ENCODE measurements at regions not wholly inside any gene's neighbourhood (a gene's known extent, or its start where the extent isn't known, plus 50 kb on each side); places are given as distances from the start of the nearest gene placed in this dataset.

DNA sequence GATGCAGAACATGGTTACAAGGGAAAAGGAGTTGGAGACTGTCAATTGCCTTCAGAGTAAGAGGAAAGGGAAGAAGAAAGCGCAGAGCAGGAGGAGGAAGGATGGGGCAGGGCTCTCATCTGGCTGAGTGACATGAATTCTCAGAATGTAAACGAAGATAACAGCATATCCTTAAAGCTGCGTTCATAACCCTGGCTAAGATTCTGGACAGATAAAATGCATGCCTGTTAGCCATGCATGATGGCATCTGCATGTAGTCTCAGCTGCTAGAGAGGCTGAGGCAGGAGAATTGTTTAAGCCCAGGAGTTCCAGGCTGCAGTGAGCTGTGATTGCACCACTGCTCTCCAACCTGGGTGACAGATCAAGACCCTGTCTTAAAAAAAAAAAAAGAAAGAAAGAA, 493.5 kb upstream of the PRKX start:
- Mint-ChIP-seq H3K4me3 (no peak overlapping the region), H3K4me1 (ENCODE audit: low read depth) (no peaks in the 10 kb centered on the region), H3K36me3 (ENCODE audit: low read depth) (no peaks in the 10 kb centered on the region), H3K9me3 (peaks cover 2% of the 10 kb centered on the region), H3K27ac (no peak overlapping the region), H3K27me3 (no peaks in the 10 kb centered on the region)
- H3K9me3 ChIP-seq (ENCODE audit: control insufficient read depth in 1 of 2, insufficient read depth in 1 of 2, low read length in 2 of 2): no peaks in the 10 kb centered on the region
- intact Hi-C loops (cut with DNase I, micrococcal nuclease): no loop called here
- no peak overlapping the region for H3K4me3 ChIP-seq (ENCODE audit: low read length)
- TF ChIP-seq, protein P1, sequence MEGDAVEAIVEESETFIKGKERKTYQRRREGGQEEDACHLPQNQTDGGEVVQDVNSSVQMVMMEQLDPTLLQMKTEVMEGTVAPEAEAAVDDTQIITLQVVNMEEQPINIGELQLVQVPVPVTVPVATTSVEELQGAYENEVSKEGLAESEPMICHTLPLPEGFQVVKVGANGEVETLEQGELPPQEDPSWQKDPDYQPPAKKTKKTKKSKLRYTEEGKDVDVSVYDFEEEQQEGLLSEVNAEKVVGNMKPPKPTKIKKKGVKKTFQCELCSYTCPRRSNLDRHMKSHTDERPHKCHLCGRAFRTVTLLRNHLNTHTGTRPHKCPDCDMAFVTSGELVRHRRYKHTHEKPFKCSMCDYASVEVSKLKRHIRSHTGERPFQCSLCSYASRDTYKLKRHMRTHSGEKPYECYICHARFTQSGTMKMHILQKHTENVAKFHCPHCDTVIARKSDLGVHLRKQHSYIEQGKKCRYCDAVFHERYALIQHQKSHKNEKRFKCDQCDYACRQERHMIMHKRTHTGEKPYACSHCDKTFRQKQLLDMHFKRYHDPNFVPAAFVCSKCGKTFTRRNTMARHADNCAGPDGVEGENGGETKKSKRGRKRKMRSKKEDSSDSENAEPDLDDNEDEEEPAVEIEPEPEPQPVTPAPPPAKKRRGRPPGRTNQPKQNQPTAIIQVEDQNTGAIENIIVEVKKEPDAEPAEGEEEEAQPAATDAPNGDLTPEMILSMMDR (IDR thresholded peaks at IDR 0.05): no peak
- no peak overlapping the region for H3K27ac ChIP-seq (ENCODE audit: low read depth in 1 of 2, low read length in 2 of 2)
- ChIA-PET CTCF (no interaction called here), POLR2A (no interaction called here)
- no peaks in the 10 kb centered on the region for H3K27me3 ChIP-seq (ENCODE audit: control insufficient read depth in 1 of 2, insufficient read depth in 2 of 2, low read length in 2 of 2)
- H3K36me3 ChIP-seq (ENCODE audit: insufficient read depth, low read length): no peaks in the 10 kb centered on the region
- no peaks in the 10 kb centered on the region for H3K4me1 ChIP-seq (ENCODE audit: insufficient read depth, low read length)
- ATAC-seq (ENCODE audit: poor library complexity) (no peak), DNase-seq (no peak)

DNA sequence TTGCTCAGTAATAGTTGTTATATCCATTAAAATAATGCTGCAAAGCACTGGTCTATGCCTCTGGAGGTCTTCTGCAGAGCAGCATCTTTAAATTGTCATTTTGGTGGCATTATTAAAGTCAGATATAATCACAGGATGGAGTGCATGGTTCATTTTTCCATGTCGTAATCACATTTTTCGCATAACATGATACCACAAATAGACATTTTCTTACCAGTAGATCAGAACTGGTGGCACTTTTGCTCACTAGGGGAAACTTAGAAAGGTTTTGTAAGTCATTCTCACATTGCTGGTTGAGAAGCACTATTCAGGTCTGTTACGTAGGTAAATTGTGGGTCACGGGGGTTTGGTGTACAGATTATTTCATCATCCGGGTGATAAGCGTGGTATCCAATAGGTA, 484.5 kb upstream of the PRKX start:
- ChIA-PET CTCF (no interaction called here), POLR2A (no interaction called here)
- H3K4me3 ChIP-seq (ENCODE audit: low read length): no peak overlapping the region
- H3K4me1 ChIP-seq (ENCODE audit: insufficient read depth, low read length): no peaks in the 10 kb centered on the region
- H3K9me3 Mint-ChIP-seq: peaks cover under 1% of the 10 kb centered on the region
- ATAC-seq (ENCODE audit: poor library complexity) (no peak), DNase-seq (no peak)
- no peak overlapping the region for H3K27ac Mint-ChIP-seq
- no peaks in the 10 kb centered on the region for H3K27me3 Mint-ChIP-seq
- intact Hi-C loops (cut with DNase I, micrococcal nuclease): no loop called here
- H3K4me1 Mint-ChIP-seq (ENCODE audit: low read depth): no peaks in the 10 kb centered on the region
- H3K4me3 Mint-ChIP-seq: no peak overlapping the region
- no peaks in the 10 kb centered on the region for H3K27me3 ChIP-seq (ENCODE audit: control insufficient read depth in 1 of 2, insufficient read depth in 2 of 2, low read length in 2 of 2)
- H3K36me3 Mint-ChIP-seq (ENCODE audit: low read depth): no peaks in the 10 kb centered on the region
- TF ChIP-seq, protein P1 (IDR thresholded peaks at IDR 0.05): no peak
- no peak overlapping the region for H3K27ac ChIP-seq (ENCODE audit: low read depth in 1 of 2, low read length in 2 of 2)
- no peaks in the 10 kb centered on the region for H3K36me3 ChIP-seq (ENCODE audit: insufficient read depth, low read length)
- no peaks in the 10 kb centered on the region for H3K9me3 ChIP-seq (ENCODE audit: control insufficient read depth in 1 of 2, insufficient read depth in 1 of 2, low read length in 2 of 2)

DNA sequence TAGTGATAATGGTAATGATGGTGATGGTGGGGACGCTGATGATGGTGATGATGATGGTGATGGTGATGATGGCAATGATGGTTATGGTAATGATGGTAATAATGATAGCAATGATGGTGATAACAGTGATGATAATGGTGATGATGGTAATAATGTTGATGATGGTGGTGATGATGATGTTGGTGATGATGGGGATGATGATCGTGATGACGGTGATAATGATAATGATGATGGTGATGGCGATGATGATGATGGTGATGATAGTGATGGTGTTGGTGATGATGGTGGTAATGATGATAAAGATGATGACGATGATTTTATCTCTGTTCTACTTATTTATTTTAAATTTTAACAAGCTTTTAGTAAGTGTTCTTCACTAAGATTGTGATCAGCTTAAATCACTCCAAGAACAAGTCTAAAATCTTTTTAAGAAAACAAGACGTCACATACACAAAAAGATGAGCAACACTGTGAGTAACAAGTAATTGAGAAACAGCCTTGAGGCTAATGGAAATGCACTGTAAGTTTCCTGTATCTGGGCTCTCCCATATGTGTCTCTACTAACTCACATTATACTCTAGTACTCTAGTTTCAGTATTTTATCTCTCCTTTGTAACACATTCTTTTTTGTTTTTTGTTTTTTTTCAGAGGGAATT, 480.2 kb upstream of the PRKX start:
- Histone ChIP-seq H3K27ac (ENCODE audit: low read depth in 1 of 2, low read length in 2 of 2) (no peak overlapping the region), H3K4me1 (ENCODE audit: insufficient read depth, low read length) (no peaks in the 10 kb centered on the region), H3K27me3 (ENCODE audit: control insufficient read depth in 1 of 2, insufficient read depth in 2 of 2, low read length in 2 of 2) (no peaks in the 10 kb centered on the region), H3K9me3 (ENCODE audit: control insufficient read depth in 1 of 2, insufficient read depth in 1 of 2, low read length in 2 of 2) (no peaks in the 10 kb centered on the region), H3K4me3 (ENCODE audit: low read length) (no peak overlapping the region), H3K36me3 (ENCODE audit: insufficient read depth, low read length) (no peaks in the 10 kb centered on the region)
- CTCF ChIA-PET: no interaction called here
- Mint-ChIP-seq H3K4me3 (no peak overlapping the region), H3K36me3 (ENCODE audit: low read depth) (no peaks in the 10 kb centered on the region), H3K27ac (no peak overlapping the region), H3K4me1 (ENCODE audit: low read depth) (no peaks in the 10 kb centered on the region), H3K9me3 (no peaks in the 10 kb centered on the region), H3K27me3 (no peaks in the 10 kb centered on the region)
- DNase-seq (no peak), ATAC-seq (ENCODE audit: poor library complexity) (no peak)
- TF ChIP-seq, protein P1 (IDR thresholded peaks at IDR 0.05): no peak
- intact Hi-C loops (cut with DNase I, micrococcal nuclease): no loop called here
- POLR2A ChIA-PET: no interaction called here

Data from CD4-positive, alpha-beta T cell (primary cell).